NCI-H510A treated with DMSO at 0.1 percent for 48 hours (cell line): ENCODE measurements at regions not wholly inside any gene's neighbourhood (a gene's known extent, or its start where the extent isn't known, plus 50 kb on each side); places are given as distances from the start of the nearest gene placed in this dataset.
"Not testable (repeated sequence)": the region's sequence is repeated elsewhere in the genome, so short reads cannot be mapped to it uniquely, and the experiment has no call there.

Source experiments
- DNase-seq: peaks from one replicate; lab custom pipeline; 2025; lab: John Stamatoyannopoulos, UW

- not testable (repeated sequence) for DNase-seq
These were observed 110.6 kb downstream of the RPIA start for GRCh38 chr2:88802026-88802425.

- peak; percentile 1 for DNase-seq
These were observed 115.9 kb downstream of the RPIA start for GRCh38 chr2:88807237-88807962.

- DNase-seq: no peak
These were observed 116.6 kb downstream of the RPIA start for GRCh38 chr2:88808083-88808482.

- DNase-seq: no peak
These were observed 117.2 kb downstream of the RPIA start for GRCh38 chr2:88808652-88809051.

GRCh38 chr2:88809216-88809615 lies 117.7 kb downstream of the RPIA start:
- no peak for DNase-seq

GRCh38 chr2:88810017-88810416 lies 118.5 kb downstream of the RPIA start:
- peak; percentile 50 for DNase-seq

- no peak for DNase-seq
These were observed 119.0 kb downstream of the RPIA start for GRCh38 chr2:88810488-88810887.

- DNase-seq: no peak
These were observed 119.8 kb downstream of the RPIA start for GRCh38 chr2:88811233-88811632.

GRCh38 chr2:88811681-88812080 lies 120.2 kb downstream of the RPIA start:
- no peak for DNase-seq

GRCh38 chr2:88813612-88814011 lies 122.1 kb downstream of the RPIA start:
- no peak for DNase-seq

- DNase-seq: no peak
These were observed 123.8 kb downstream of the RPIA start for GRCh38 chr2:88815282-88815681.

GRCh38 chr2:88815697-88816096 lies 124.2 kb downstream of the RPIA start:
- no peak for DNase-seq

GRCh38 chr2:88818381-88818780 lies 126.9 kb downstream of the RPIA start:
- DNase-seq: no peak

- DNase-seq: no peak
These were observed 133.5 kb downstream of the RPIA start for GRCh38 chr2:88824951-88825350.

GRCh38 chr2:88826399-88826798 lies 134.9 kb downstream of the RPIA start:
- DNase-seq: no peak

- no peak for DNase-seq
These were observed 136.3 kb downstream of the RPIA start for GRCh38 chr2:88827821-88828220.

- no peak for DNase-seq
These were observed 137.1 kb downstream of the RPIA start for GRCh38 chr2:88828397-88829137.

- no peak for DNase-seq
These were observed 138.4 kb downstream of the RPIA start for GRCh38 chr2:88829607-88830463.

- DNase-seq: no peak
These were observed 139.8 kb downstream of the RPIA start for GRCh38 chr2:88831071-88831791.

- no peak for DNase-seq
These were observed 140.3 kb downstream of the RPIA start for GRCh38 chr2:88831792-88832248.

- no peak for DNase-seq
These were observed 141.0 kb downstream of the RPIA start for GRCh38 chr2:88832311-88832991.
